IPS DF 4.7 (cell line): ENCODE measurements at regions not wholly inside any gene's neighbourhood (a gene's known extent, or its start where the extent isn't known, plus 50 kb on each side); places are given as distances from the start of the nearest gene placed in this dataset.

Experiments used
- DNase-seq: peaks from one replicate; pipeline ENCODE4 v3.0.0-alpha.2; 2013; ENCODE audit warnings: low spot score; ENCODE audit errors: extremely low read depth

- no peak for DNase-seq
These were observed 114.2 kb upstream of the TENT5D start for GRCh38 chrX:80306007-80306406.

GRCh38 chrX:80312448-80312847 is 107.8 kb upstream of the TENT5D start:
- DNase-seq, result no peak

- DNase-seq, result no peak
These were observed 103.7 kb upstream of the TENT5D start for GRCh38 chrX:80316526-80316925.

GRCh38 chrX:80317646-80318045 is 102.6 kb upstream of the TENT5D start:
- DNase-seq, result no peak

GRCh38 chrX:80331285-80331684 is 89.0 kb upstream of the TENT5D start:
- DNase-seq, result no peak

GRCh38 chrX:80334583-80334982 is 85.7 kb upstream of the TENT5D start:
- DNase-seq, result no peak

- DNase-seq, result no peak
These were observed 85.0 kb upstream of the TENT5D start for GRCh38 chrX:80335062-80335830.

GRCh38 chrX:80354966-80355465 is 65.2 kb upstream of the TENT5D start:
- DNase-seq, result no peak
